SK-N-MC (cell line): ENCODE measurements at regions not wholly inside any gene's neighbourhood (a gene's known extent, or its start where the extent isn't known, plus 50 kb on each side); places are given as distances from the start of the nearest gene placed in this dataset.
"Not testable (repeated sequence)": the region's sequence is repeated elsewhere in the genome, so short reads cannot be mapped to it uniquely, and the experiment has no call there.

Experiments
- FOXP2 ChIP-seq: optimal IDR thresholded peaks from 2 replicates; pipeline ENCODE3; 2011; ENCODE audit warnings: mild to moderate bottlenecking, moderate library complexity; ENCODE audit not compliant: insufficient read depth; ENCODE audit errors: extremely low read length, control extremely low read depth
- POLR2AphosphoS5 ChIP-seq: IDR thresholded peaks from 2 replicates; pipeline ENCODE4 v1.6.1; 2012; ENCODE audit warnings: mild to moderate bottlenecking, low read depth, low read length, borderline replicate concordance

GRCh38 chr4:3937849-3938562, 171.8 kb downstream of the ADRA2C start:
- TF ChIP-seq POLR2AphosphoS5, FOXP2: not testable (repeated sequence)
